Breast epithelium (tissue), 4 donors: ENCODE measurements at regions not wholly inside any gene's neighbourhood (a gene's known extent, or its start where the extent isn't known, plus 50 kb on each side); places are given as distances from the start of the nearest gene placed in this dataset.

Source experiments
- DNase-seq, 2 donors: peaks; one replicate each; pipeline ENCODE4 v3.0.0-alpha.2; 2019; ENCODE audit warnings: low spot score in 2 of 2
- H3K27ac ChIP-seq, 2 donors: fragments of 200-600 bp; sonication (generic) in 1 of 2; one replicate each; pipeline ENCODE4 v1.5.1; 2016 to 2019; ENCODE audit warnings: mild to moderate bottlenecking in 1 of 2
- H3K27me3 ChIP-seq, 2 donors: fragments of 200-600 bp; sonication (generic) in 1 of 2; one replicate each; pipeline versions ENCODE4 v1.5.1 to v1.6.0; 2017 to 2019; ENCODE audit warnings: control low read depth in 1 of 2, mild to moderate bottlenecking in 1 of 2
- H3K36me3 ChIP-seq: fragments of 200-600 bp; one replicate; pipeline ENCODE4 v1.5.1; 2019
- H3K4me1 ChIP-seq, 2 donors: fragments of 200-600 bp; sonication (generic); one replicate each; pipeline ENCODE4 v1.5.1; 2016 to 2019; ENCODE audit warnings: control low read depth in 1 of 2
- H3K4me3 ChIP-seq, 3 donors: fragments of 200-600 bp; sonication (generic); 1 replicate in 2 of 3; 2 replicates in 1 of 3; pipeline ENCODE4 v1.5.1; 2016 to 2019; ENCODE audit warnings: mild to moderate bottlenecking in 3 of 3, moderate library complexity in 2 of 3
- H3K9me3 ChIP-seq, 2 donors: fragments of 200-600 bp; sonication (generic) in 1 of 2; one replicate each; pipeline ENCODE4 v1.5.1; 2016 to 2019; ENCODE audit warnings: control low read depth in 1 of 2
- POLR2A ChIP-seq: fragments of 450-650 bp; IDR thresholded peaks from one replicate; pipeline ENCODE4 v1.6.1; 2016; ENCODE audit warnings: antibody characterized with exemption, mild to moderate bottlenecking, moderate library complexity
- POLR2AphosphoS5 ChIP-seq, 3 donors: sonication (generic); formaldehyde crosslinking; IDR thresholded peaks; one replicate each; pipeline ENCODE4 v1.6.1; 2017; ENCODE audit warnings: antibody characterized with exemption in 3 of 3
- intact Hi-C: fragments of 100-400 bp; cut with DNase I; formaldehyde crosslinking; loops from one replicate; pipeline ENCODE4 v1.15.1; 2023; ENCODE audit warnings: low total_unique reads
- TF ChIP-seq, protein P1 (sequence below), 3 donors: fragments of 450-650 bp; IDR thresholded peaks; one replicate each; pipeline ENCODE4 v1.5.1; 2016 to 2017; ENCODE audit warnings: antibody characterized with exemption in 3 of 3, mild to moderate bottlenecking in 3 of 3, moderate library complexity in 3 of 3

DNA sequence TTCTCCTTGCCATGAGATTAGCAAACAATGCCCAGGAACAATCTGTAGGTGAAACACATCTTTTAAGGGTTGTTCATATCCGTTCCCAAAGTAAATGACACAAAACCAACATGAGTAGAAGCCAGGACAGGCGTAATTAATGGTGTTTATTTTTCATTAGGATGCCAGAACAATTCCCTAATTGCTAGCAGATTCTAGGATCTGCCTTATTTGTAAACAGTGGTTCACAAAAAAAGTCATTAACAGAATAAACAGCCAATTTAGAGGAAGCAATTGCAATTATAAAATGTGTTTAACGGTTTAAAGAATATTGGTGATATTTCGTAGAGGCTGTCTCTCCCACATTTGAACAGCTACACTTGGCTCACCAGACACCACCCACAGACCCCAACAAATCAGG lies 250.6 kb upstream of the GPR26 start:
- DNase-seq = no peak
- intact Hi-C loops = no loop called here
- Histone ChIP-seq H3K27me3 (peaks cover 0 to 3% of the 10 kb centered on the region in 2 donors), H3K4me1 (no peaks in the 10 kb centered on the region), H3K27ac (no peak overlapping the region), H3K36me3 (no peaks in the 10 kb centered on the region), H3K9me3 (no peaks in the 10 kb centered on the region), H3K4me3 (no peak overlapping the region)
- TF ChIP-seq POLR2AphosphoS5 (IDR thresholded peaks at IDR 0.05) = no peak
- TF ChIP-seq, protein P1, sequence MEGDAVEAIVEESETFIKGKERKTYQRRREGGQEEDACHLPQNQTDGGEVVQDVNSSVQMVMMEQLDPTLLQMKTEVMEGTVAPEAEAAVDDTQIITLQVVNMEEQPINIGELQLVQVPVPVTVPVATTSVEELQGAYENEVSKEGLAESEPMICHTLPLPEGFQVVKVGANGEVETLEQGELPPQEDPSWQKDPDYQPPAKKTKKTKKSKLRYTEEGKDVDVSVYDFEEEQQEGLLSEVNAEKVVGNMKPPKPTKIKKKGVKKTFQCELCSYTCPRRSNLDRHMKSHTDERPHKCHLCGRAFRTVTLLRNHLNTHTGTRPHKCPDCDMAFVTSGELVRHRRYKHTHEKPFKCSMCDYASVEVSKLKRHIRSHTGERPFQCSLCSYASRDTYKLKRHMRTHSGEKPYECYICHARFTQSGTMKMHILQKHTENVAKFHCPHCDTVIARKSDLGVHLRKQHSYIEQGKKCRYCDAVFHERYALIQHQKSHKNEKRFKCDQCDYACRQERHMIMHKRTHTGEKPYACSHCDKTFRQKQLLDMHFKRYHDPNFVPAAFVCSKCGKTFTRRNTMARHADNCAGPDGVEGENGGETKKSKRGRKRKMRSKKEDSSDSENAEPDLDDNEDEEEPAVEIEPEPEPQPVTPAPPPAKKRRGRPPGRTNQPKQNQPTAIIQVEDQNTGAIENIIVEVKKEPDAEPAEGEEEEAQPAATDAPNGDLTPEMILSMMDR (IDR thresholded peaks at IDR 0.05) = no peak
- no peak for TF ChIP-seq POLR2A

DNA sequence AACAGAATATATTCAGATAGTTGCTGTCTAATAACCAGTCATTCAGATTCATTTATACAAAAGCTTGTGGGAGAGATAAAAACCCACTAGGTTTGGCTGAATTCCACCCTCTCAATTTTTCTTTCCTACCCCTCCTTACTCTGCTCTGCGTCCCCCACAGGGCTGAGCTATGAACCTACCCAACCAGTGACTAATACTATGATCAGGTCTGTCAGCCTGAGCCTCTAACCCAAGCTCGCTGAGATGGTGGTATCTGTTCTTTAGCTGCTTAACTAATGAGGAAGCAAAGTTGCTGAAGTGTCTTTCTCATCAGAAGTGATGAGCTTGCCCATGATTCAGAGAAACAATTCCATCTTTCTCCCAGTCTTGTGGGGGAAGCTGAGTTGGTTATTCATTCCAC lies 248.7 kb upstream of the GPR26 start:
- Histone ChIP-seq H3K4me1 (no peaks in the 10 kb centered on the region), H3K9me3 (no peaks in the 10 kb centered on the region), H3K4me3 (no peak overlapping the region), H3K27ac (no peak overlapping the region), H3K36me3 (no peaks in the 10 kb centered on the region), H3K27me3 (peaks cover 0 to 3% of the 10 kb centered on the region in 2 donors)
- TF ChIP-seq POLR2AphosphoS5 (IDR thresholded peaks at IDR 0.05) = no peak
- no peak for TF ChIP-seq POLR2A
- TF ChIP-seq, protein P1 (IDR thresholded peaks at IDR 0.05) = no peak
- intact Hi-C loops = no loop called here
- no peak for DNase-seq

DNA sequence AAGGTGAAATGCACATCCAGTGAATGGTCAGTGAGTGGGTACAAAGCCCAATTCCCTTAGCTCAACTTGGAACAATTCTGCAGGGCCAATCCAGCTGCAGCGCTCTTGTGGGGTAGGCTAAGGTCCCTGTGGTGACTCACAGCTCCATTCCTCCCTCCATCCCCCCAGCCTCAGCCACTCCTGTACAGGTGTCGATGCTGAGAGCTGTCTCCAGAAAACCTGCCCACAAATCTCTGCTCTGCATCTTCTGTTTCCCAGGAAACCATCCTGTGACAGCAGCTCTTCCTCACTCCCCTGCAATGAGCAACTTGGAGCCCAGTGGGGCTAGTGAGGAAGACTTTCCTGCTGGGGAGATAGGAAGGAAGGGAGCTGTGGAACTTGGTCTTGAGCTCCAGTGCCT lies 244.7 kb upstream of the GPR26 start:
- Histone ChIP-seq H3K9me3 (no peaks in the 10 kb centered on the region), H3K27me3 (peaks cover 0 to 3% of the 10 kb centered on the region in 2 donors), H3K4me3 (no peak overlapping the region), H3K4me1 (no peaks in the 10 kb centered on the region), H3K27ac (no peak overlapping the region), H3K36me3 (no peaks in the 10 kb centered on the region)
- no peak for DNase-seq
- intact Hi-C loops = no loop called here
- TF ChIP-seq, protein P1 (IDR thresholded peaks at IDR 0.05) = no peak
- TF ChIP-seq POLR2AphosphoS5 (IDR thresholded peaks at IDR 0.05) (no peak), POLR2A (no peak)

DNA sequence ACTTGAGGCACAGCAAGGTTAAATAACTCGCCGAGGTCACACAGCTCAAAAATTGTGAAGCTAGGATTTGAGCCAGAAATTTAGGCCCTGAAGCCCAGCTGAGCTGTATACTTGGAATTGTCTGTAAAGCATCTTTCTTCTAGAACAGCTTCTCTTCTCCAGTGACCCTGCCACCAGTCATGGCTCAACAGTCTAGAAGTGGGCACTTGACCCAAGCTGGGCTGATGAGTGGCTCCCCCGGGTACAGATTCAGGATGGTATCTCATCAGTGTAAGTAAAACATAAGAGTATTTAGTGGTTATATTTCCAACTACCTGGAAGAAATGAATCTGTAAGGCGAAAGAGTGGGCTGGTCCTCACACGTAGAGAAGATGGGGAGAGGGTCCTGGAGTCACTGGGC lies 243.9 kb upstream of the GPR26 start:
- intact Hi-C loops = no loop called here
- Histone ChIP-seq H3K9me3 (no peaks in the 10 kb centered on the region), H3K27me3 (no peaks in the 10 kb centered on the region), H3K27ac (no peak overlapping the region), H3K36me3 (no peaks in the 10 kb centered on the region), H3K4me3 (no peak overlapping the region), H3K4me1 (no peaks in the 10 kb centered on the region)
- no peak for TF ChIP-seq POLR2A
- TF ChIP-seq POLR2AphosphoS5 (IDR thresholded peaks at IDR 0.05) = no peak
- TF ChIP-seq, protein P1 (IDR thresholded peaks at IDR 0.05) = no peak
- no peak for DNase-seq

DNA sequence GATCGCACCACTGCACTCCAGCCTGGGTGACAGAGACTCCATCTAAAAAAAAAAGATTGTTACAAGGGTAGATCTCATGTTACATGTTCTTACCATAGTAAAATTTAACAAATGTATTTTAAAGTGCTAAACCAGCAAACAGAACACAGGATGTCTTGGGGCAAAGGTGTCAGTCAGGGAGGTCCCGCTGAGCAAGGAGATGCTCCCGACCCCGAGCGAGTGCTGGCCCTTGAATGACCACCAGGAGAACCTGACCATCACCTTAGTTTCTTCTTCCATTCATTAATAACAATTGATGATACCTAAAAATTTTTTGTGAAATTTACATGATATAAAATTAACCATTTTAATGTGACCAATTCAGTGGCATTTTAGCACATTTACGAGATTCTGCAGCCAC lies 241.6 kb upstream of the GPR26 start:
- Histone ChIP-seq H3K27me3 (no peaks in the 10 kb centered on the region), H3K4me1 (no peaks in the 10 kb centered on the region), H3K27ac (no peak overlapping the region), H3K4me3 (no peak overlapping the region), H3K9me3 (no peaks in the 10 kb centered on the region), H3K36me3 (no peaks in the 10 kb centered on the region)
- DNase-seq = no peak
- TF ChIP-seq, protein P1 (IDR thresholded peaks at IDR 0.05) = no peak
- TF ChIP-seq POLR2AphosphoS5 (IDR thresholded peaks at IDR 0.05) (no peak), POLR2A (no peak)
- intact Hi-C loops = no loop called here
